SK-N-SH (cell line): ENCODE measurements at regions not wholly inside any gene's neighbourhood (a gene's known extent, or its start where the extent isn't known, plus 50 kb on each side); places are given as distances from the start of the nearest gene placed in this dataset.

Experiments
- CTCF ChIA-PET: fragments of 300-600, 350-600 bp; formaldehyde crosslinking; extraction: SDS; loops from one replicate; lab custom pipeline; 2021; lab: Yijun Ruan, JAX
- POLR2A ChIA-PET: fragments of 350-600 bp; sonication (Branson Sonifier 250); formaldehyde crosslinking; extraction: SDS; loops from one replicate; lab custom pipeline; 2020; ENCODE audit warnings: antibody characterized with exemption, inconsistent platforms; lab: Yijun Ruan, JAX
- DNase-seq: peaks from one replicate; pipeline ENCODE4 v3.0.0; 2012
- H2AFZ ChIP-seq: fragments of 200-600 bp; sonication (generic); 2 replicates; pipeline ENCODE4 v1.8.1; 2016; ENCODE audit warnings: antibody characterized with exemption, mild to moderate bottlenecking, low read depth
- H3F3A ChIP-seq: fragments of 200-600 bp; sonication (generic); replicated peaks from 2 replicates; pipeline ENCODE3; 2016; ENCODE audit warnings: antibody characterized with exemption, mild to moderate bottlenecking; ENCODE audit not compliant: insufficient read depth
- H3K27ac ChIP-seq, 2 experiments: fragments of 200-500 bp in 1 of 2; fragments of 200-600 bp in 1 of 2; sonication (Bioruptor generic) in 1 of 2; sonication (generic), shearing (Covaris generic) in 1 of 2; 2 replicates each; pipeline versions ENCODE4 v1.5.1 to v1.6.1; 2014 to 2016; ENCODE audit warnings: low read depth in 2 of 2, inconsistent platforms in 1 of 2, low read length in 1 of 2, mild to moderate bottlenecking in 1 of 2, mixed read lengths in 1 of 2
- H3K27me3 ChIP-seq: fragments of 200-600 bp; sonication (generic), shearing (Covaris generic); 2 replicates; pipeline ENCODE4 v1.6.1; 2016; ENCODE audit warnings: mixed run types; ENCODE audit not compliant: insufficient read depth
- H3K36me3 ChIP-seq, 2 experiments: fragments of 200-500 bp in 1 of 2; fragments of 200-600 bp in 1 of 2; sonication (Bioruptor generic) in 1 of 2; sonication (generic) in 1 of 2; replicated peaks in 1 of 2; 2 replicates each; pipeline versions ENCODE3 to v1.5.1; 2014 to 2016; ENCODE audit warnings: low read length in 1 of 2, mild to moderate bottlenecking in 1 of 2; ENCODE audit not compliant: insufficient read depth in 2 of 2, control insufficient read depth in 1 of 2
- H3K4me1 ChIP-seq, 2 experiments: fragments of 200-500 bp in 1 of 2; fragments of 200-600 bp in 1 of 2; sonication (Bioruptor generic) in 1 of 2; sonication (generic), shearing (Covaris generic) in 1 of 2; 2 replicates each; pipeline versions ENCODE4 v1.5.1 to v1.6.1; 2014 to 2016; ENCODE audit warnings: low read depth in 1 of 2, low read length in 1 of 2, mixed run types in 1 of 2; ENCODE audit not compliant: insufficient read depth in 2 of 2, control insufficient read depth in 1 of 2
- H3K4me2 ChIP-seq: fragments of 200-600 bp; sonication (generic), shearing (Covaris generic); 2 replicates; pipeline ENCODE4 v1.6.1; 2017; ENCODE audit warnings: mixed run types
- H3K4me3 ChIP-seq, 2 experiments: fragments of 200-500 bp in 1 of 2; fragments of 200-600 bp in 1 of 2; sonication (Bioruptor generic) in 1 of 2; sonication (generic), shearing (Covaris generic) in 1 of 2; 2 replicates each; pipeline versions ENCODE4 v1.5.1 to v1.8.1; 2014 to 2016; ENCODE audit warnings: low read depth in 2 of 2, inconsistent platforms in 1 of 2, low read length in 1 of 2, mild to moderate bottlenecking in 1 of 2, mixed read lengths in 1 of 2, moderate library complexity in 1 of 2
- H3K79me2 ChIP-seq: fragments of 200-600 bp; sonication (generic); 2 replicates; pipeline ENCODE4 v1.8.1; 2017; ENCODE audit warnings: mild to moderate bottlenecking; ENCODE audit not compliant: insufficient read depth
- H3K9ac ChIP-seq: fragments of 200-600 bp; sonication (generic); 2 replicates; pipeline ENCODE4 v1.6.1; 2017; ENCODE audit warnings: mixed run types
- H3K9me2 ChIP-seq: fragments of 200-600 bp; sonication (generic); 2 replicates; pipeline ENCODE4 v1.6.1; 2017; ENCODE audit warnings: mixed run types
- H3K9me3 ChIP-seq: fragments of 200-600 bp; sonication (generic); 2 replicates; pipeline ENCODE4 v1.6.1; 2017; ENCODE audit warnings: mixed run types, mild to moderate bottlenecking, moderate library complexity
- H4K20me1 ChIP-seq: fragments of 200-600 bp; sonication (generic); 2 replicates; pipeline ENCODE4 v1.6.1; 2017; ENCODE audit warnings: mild to moderate bottlenecking, mixed run types; ENCODE audit not compliant: insufficient read depth
- CHD2 ChIP-seq: fragments of 150-350 bp; IDR thresholded peaks from 2 replicates; pipeline ENCODE4 v1.6.1; 2018; ENCODE audit warnings: low read length; ENCODE audit not compliant: partially characterized antibody
- ELF1 ChIP-seq: IDR thresholded peaks from 2 replicates; pipeline ENCODE4 v1.4.0; 2012
- EP300 ChIP-seq, 2 experiments: IDR thresholded peaks; 2 replicates each; pipeline versions ENCODE4 v1.4.0 to v1.6.1; 2012; ENCODE audit warnings: borderline replicate concordance in 1 of 2, low read depth in 1 of 2, low read length in 1 of 2
- EZH2phosphoT487 ChIP-seq: fragments of 200-600 bp; sonication (generic); IDR thresholded peaks from 2 replicates; pipeline ENCODE4 v1.6.1; 2017; ENCODE audit warnings: low read depth, mixed run types, mild to moderate bottlenecking, antibody characterized with exemption, moderate library complexity, borderline replicate concordance
- FOXJ3 ChIP-seq: sonication (generic); formaldehyde crosslinking; IDR thresholded peaks from 2 replicates; pipeline ENCODE4 v1.5.1; 2020; ENCODE audit warnings: mild to moderate bottlenecking, missing genetic modification reagents
- GABPA ChIP-seq: IDR thresholded peaks from 2 replicates; pipeline ENCODE4 v1.4.0; 2012; ENCODE audit warnings: low read depth, mild to moderate bottlenecking
- GATA2 ChIP-seq: sonication (generic); formaldehyde crosslinking; IDR thresholded peaks from 2 replicates; pipeline ENCODE4 v1.5.0; 2020; ENCODE audit warnings: mild to moderate bottlenecking, missing genetic modification reagents
- MEF2A ChIP-seq: IDR thresholded peaks from 2 replicates; pipeline ENCODE4 v1.4.0; 2012; ENCODE audit warnings: low read depth, borderline replicate concordance
- MXI1 ChIP-seq: IDR thresholded peaks from 2 replicates; pipeline ENCODE4 v1.6.1; 2012; ENCODE audit warnings: mild to moderate bottlenecking, low read depth, low read length, improper control_type of control experiment
- NFIC ChIP-seq: IDR thresholded peaks from 2 replicates; pipeline ENCODE4 v1.4.0; 2012; ENCODE audit warnings: borderline replicate concordance
- NRF1 ChIP-seq: IDR thresholded peaks from 2 replicates; pipeline ENCODE4 v1.6.1; 2012; ENCODE audit warnings: low read depth, mild to moderate bottlenecking, low read length
- TAF1 ChIP-seq: IDR thresholded peaks from 2 replicates; pipeline ENCODE4 v1.6.1; 2012; ENCODE audit warnings: low read depth, mild to moderate bottlenecking, low read length, moderate library complexity, borderline replicate concordance
- TCF12 ChIP-seq: IDR thresholded peaks from 2 replicates; pipeline ENCODE4 v1.4.0; 2012
- YY1 ChIP-seq: IDR thresholded peaks from 2 replicates; pipeline ENCODE4 v1.4.0; 2012; ENCODE audit warnings: low read depth, mild to moderate bottlenecking
- WGBS: methylation state at CpG from one replicate; pipeline ENCODE4 v1.1.6; 2017; ENCODE audit warnings: low lambda C conversion rate; 5-methylcytosine and 5-hydroxymethylcytosine counted together
- TF ChIP-seq, protein P1 (sequence below): fragments of 200-600 bp; sonication (generic); IDR thresholded peaks from 2 replicates; pipeline ENCODE4 v1.6.1; 2017; ENCODE audit warnings: antibody characterized with exemption, mild to moderate bottlenecking, moderate library complexity
- TF ChIP-seq, protein P2 (sequence below): IDR thresholded peaks from 2 replicates; pipeline ENCODE4 v1.4.0; 2012; ENCODE audit warnings: low read depth, borderline replicate concordance
- TF ChIP-seq, protein P3 (sequence below): fragments of 150-350 bp; IDR thresholded peaks from 2 replicates; pipeline ENCODE4 v1.6.1; 2016; ENCODE audit warnings: mild to moderate bottlenecking, low read depth, low read length
- TF ChIP-seq, protein P4 (sequence below): IDR thresholded peaks from 2 replicates; pipeline ENCODE4 v1.6.1; 2012; ENCODE audit warnings: mild to moderate bottlenecking, low read depth, low read length, moderate library complexity

DNA sequence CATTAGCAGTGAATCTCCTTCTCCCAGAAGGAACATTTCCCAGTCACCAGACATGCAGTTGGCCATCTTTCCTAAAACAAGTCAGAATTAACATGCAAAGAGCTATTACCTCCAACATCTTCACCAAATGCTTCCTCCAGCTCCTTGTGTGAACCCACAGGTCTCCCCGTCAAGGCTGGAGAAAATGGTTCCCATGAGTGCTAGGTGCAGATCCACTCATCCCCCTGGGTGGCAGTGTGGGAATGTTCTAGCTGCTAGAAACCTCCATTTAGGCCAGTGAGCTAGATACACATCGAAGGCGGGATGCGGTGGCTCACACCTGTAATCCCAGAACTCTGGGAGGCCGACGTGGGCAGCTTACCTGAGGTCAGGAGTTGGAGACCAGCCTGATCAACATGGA lies 603.9 kb upstream of the SLC35B3 start:
- H3K27ac ChIP-seq, result no peak overlapping the region
- WGBS, result 37% methylated on average over 5 of the region's 6 CpGs
- TF ChIP-seq, protein P1, sequence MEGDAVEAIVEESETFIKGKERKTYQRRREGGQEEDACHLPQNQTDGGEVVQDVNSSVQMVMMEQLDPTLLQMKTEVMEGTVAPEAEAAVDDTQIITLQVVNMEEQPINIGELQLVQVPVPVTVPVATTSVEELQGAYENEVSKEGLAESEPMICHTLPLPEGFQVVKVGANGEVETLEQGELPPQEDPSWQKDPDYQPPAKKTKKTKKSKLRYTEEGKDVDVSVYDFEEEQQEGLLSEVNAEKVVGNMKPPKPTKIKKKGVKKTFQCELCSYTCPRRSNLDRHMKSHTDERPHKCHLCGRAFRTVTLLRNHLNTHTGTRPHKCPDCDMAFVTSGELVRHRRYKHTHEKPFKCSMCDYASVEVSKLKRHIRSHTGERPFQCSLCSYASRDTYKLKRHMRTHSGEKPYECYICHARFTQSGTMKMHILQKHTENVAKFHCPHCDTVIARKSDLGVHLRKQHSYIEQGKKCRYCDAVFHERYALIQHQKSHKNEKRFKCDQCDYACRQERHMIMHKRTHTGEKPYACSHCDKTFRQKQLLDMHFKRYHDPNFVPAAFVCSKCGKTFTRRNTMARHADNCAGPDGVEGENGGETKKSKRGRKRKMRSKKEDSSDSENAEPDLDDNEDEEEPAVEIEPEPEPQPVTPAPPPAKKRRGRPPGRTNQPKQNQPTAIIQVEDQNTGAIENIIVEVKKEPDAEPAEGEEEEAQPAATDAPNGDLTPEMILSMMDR, result peak; percentile 26; the same call in 1 of the 2 replicates
- TF ChIP-seq MEF2A (no peak), YY1 (no peak), GABPA (no peak), CHD2 (no peak)
- TF ChIP-seq, protein P2, sequence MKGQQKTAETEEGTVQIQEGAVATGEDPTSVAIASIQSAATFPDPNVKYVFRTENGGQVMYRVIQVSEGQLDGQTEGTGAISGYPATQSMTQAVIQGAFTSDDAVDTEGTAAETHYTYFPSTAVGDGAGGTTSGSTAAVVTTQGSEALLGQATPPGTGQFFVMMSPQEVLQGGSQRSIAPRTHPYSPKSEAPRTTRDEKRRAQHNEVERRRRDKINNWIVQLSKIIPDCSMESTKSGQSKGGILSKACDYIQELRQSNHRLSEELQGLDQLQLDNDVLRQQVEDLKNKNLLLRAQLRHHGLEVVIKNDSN, result no peak
- no peak overlapping the region for H3K4me3 ChIP-seq
- no peak overlapping the region for H3K4me2 ChIP-seq
- H3K27me3 ChIP-seq, result no peaks in the 10 kb centered on the region
- no peaks in the 10 kb centered on the region for H3K36me3 ChIP-seq
- H3K79me2 ChIP-seq, result no peaks in the 10 kb centered on the region
- ChIA-PET CTCF (interaction anchor here (2.0 kb wide), 1 partner anchor 56 kb away, joined by 5 read pairs; no protein-coding TSS in a partner anchor), POLR2A (no interaction called here)
- H4K20me1 ChIP-seq, result no peaks in the 10 kb centered on the region
- no peak overlapping the region for H2AFZ ChIP-seq
- no peak for DNase-seq
- H3K9me3 ChIP-seq, result no peaks in the 10 kb centered on the region
- no peak overlapping the region for H3K9ac ChIP-seq
- H3K9me2 ChIP-seq, result no peaks in the 10 kb centered on the region
- no peaks in the 10 kb centered on the region for H3F3A ChIP-seq
- no peaks in the 10 kb centered on the region for H3K4me1 ChIP-seq

DNA sequence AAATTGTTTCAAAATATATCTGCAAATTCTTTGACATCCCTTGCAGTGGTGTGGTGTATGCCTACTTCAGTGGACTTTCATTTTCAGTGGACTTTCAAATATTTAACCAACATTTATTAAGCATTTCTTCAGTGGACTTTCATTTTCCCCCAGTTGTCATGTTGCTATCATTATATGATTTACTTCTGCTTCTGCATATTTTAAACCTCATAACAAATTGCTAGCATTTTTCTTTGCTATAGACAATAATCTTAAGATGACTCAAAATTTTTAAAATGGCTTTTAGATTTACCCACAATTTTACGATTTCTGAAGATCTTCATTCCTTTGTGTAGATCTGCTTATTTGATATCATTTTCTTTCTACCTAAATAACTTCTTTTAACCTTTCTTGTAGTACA lies 592.7 kb upstream of the SLC35B3 start:
- Histone ChIP-seq H3K9me3 (no peaks in the 10 kb centered on the region), H3K27ac (no peak overlapping the region), H3K36me3 (no peaks in the 10 kb centered on the region), H3K27me3 (no peaks in the 10 kb centered on the region), H2AFZ (no peak overlapping the region), H3K4me2 (no peak overlapping the region), H3K79me2 (no peaks in the 10 kb centered on the region), H3K4me3 (no peak overlapping the region), H3F3A (no peaks in the 10 kb centered on the region), H4K20me1 (no peaks in the 10 kb centered on the region), H3K9ac (no peak overlapping the region), H3K4me1 (no peaks in the 10 kb centered on the region), H3K9me2 (no peaks in the 10 kb centered on the region)
- DNase-seq, result no peak
- 0% methylated on average over 1 of the region's 1 CpG for WGBS
- POLR2A ChIA-PET, result no interaction called here
- TF ChIP-seq EZH2phosphoT487, result no peak
- no peak for TF ChIP-seq GABPA
- TF ChIP-seq EP300 (IDR thresholded peaks at IDR 0.05; ENCODE audit: borderline replicate concordance in 1 of 2, low read depth in 1 of 2, low read length in 1 of 2), result no peak
- no peak for TF ChIP-seq ELF1
- TF ChIP-seq GATA2 (CRISPR knock-in tag), result no peak
- no peak for TF ChIP-seq FOXJ3
- TF ChIP-seq YY1, result no peak
- no peak for TF ChIP-seq NFIC
- TF ChIP-seq, protein P3, sequence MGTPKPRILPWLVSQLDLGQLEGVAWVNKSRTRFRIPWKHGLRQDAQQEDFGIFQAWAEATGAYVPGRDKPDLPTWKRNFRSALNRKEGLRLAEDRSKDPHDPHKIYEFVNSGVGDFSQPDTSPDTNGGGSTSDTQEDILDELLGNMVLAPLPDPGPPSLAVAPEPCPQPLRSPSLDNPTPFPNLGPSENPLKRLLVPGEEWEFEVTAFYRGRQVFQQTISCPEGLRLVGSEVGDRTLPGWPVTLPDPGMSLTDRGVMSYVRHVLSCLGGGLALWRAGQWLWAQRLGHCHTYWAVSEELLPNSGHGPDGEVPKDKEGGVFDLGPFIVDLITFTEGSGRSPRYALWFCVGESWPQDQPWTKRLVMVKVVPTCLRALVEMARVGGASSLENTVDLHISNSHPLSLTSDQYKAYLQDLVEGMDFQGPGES, result no peak
- TF ChIP-seq, protein P4, sequence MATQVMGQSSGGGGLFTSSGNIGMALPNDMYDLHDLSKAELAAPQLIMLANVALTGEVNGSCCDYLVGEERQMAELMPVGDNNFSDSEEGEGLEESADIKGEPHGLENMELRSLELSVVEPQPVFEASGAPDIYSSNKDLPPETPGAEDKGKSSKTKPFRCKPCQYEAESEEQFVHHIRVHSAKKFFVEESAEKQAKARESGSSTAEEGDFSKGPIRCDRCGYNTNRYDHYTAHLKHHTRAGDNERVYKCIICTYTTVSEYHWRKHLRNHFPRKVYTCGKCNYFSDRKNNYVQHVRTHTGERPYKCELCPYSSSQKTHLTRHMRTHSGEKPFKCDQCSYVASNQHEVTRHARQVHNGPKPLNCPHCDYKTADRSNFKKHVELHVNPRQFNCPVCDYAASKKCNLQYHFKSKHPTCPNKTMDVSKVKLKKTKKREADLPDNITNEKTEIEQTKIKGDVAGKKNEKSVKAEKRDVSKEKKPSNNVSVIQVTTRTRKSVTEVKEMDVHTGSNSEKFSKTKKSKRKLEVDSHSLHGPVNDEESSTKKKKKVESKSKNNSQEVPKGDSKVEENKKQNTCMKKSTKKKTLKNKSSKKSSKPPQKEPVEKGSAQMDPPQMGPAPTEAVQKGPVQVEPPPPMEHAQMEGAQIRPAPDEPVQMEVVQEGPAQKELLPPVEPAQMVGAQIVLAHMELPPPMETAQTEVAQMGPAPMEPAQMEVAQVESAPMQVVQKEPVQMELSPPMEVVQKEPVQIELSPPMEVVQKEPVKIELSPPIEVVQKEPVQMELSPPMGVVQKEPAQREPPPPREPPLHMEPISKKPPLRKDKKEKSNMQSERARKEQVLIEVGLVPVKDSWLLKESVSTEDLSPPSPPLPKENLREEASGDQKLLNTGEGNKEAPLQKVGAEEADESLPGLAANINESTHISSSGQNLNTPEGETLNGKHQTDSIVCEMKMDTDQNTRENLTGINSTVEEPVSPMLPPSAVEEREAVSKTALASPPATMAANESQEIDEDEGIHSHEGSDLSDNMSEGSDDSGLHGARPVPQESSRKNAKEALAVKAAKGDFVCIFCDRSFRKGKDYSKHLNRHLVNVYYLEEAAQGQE, result no peak
- no peak for TF ChIP-seq NRF1
- TF ChIP-seq, protein P1, result no peak
- no peak for TF ChIP-seq MXI1
- TF ChIP-seq TCF12, result no peak
- TF ChIP-seq CHD2, result no peak
- no peak for TF ChIP-seq TAF1
- CTCF ChIA-PET, result no interaction called here
